SHP77 (cell line): ENCODE measurements at regions not wholly inside any gene's neighbourhood (a gene's known extent, or its start where the extent isn't known, plus 50 kb on each side); places are given as distances from the start of the nearest gene placed in this dataset.
"Not testable (repeated sequence)": the region's sequence is repeated elsewhere in the genome, so short reads cannot be mapped to it uniquely, and the experiment has no call there.

Experiments
- DNase-seq, 2 experiments: peaks; one replicate each; lab custom pipeline; 2025; lab: John Stamatoyannopoulos, UW

DNA sequence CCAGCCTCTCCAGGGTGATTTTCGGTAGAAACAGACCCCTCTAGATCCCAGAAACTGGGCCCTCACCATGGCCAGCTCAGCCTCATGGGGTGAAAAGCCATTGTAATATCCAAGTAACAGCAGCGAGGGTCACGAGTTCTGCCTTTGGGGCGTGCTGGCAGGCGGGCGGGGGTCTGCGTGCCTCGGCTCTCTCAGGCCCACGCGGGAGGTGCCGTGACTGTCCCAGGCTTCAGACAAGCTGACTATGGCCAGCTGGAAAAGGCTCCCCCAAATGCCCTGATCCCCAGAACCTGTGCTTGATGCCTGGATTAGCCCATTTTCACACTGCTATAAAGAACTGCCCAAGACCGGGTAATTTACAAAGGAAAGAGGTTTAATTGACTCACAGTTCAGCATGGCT, 160.2 kb downstream of the LAT start:
- not testable (repeated sequence) for DNase-seq

DNA sequence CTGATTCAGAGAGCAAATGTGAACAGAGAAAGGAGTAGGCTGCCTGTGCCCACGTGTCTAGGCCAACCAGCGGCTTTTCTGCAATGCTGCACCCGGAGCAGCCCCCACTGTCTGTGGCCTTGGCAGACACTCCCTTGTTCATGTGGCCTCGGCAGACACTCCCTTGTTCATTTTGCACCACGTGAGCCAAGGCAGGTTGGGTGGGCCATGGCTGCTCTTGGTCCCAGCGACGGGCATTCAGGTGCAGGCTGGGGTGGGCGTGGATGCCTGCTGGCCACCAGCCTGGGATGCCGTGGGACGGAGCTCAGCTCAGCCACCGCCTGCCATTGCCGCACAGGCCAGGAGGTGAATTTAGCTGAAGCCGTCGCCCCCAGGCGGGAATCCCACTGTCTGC, 159.8 kb downstream of the LAT start:
- DNase-seq: not testable (repeated sequence)

DNA sequence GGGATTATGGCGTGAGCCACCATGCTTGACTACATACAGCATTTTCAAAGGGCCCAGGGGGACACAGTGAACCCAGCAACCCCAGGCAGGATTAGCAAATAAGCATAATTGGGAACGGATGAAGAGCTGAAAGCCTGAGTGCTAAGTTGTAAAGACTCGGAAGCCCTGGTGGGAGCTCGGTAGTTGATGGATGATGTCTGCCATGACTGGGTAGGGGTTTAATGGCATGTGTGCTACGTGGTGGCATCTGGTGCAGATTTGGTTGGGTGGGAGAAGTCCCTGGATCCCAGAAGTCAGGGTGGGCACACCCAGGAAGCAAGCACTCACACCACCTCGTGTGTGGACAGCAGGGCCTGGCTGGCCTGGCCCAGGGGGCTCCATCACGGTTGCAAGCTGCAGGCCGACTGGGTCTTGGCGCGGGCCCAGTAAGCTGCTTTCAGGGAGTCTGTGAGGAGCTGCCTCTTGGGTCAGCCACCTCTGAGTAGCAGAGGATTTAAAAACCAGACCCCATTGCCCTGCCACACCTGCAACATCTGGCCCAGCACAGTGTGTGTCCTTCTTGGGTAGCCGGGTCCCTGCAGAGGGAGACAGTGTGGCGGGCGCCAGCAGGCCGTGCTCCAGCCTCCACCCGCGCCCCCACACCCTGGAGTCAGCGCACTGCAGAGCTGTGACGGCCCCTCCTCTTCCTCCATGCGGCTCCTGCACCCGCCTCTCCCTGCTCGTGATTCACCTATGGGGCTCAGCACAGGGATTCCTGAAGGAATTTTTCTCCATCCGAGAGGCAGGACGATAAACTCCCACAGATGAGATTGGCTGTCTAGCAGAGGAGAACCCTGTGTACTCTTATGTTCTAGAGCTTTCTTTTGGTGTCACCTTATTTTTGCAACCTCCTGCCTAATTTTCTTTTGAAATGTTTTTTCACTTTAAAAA, 159.2 kb downstream of the LAT start:
- not testable (repeated sequence) for DNase-seq

- DNase-seq: not testable (repeated sequence)
Measured at GRCh38 chr16:29142506-29142905, 157.7 kb downstream of the LAT start.

DNA sequence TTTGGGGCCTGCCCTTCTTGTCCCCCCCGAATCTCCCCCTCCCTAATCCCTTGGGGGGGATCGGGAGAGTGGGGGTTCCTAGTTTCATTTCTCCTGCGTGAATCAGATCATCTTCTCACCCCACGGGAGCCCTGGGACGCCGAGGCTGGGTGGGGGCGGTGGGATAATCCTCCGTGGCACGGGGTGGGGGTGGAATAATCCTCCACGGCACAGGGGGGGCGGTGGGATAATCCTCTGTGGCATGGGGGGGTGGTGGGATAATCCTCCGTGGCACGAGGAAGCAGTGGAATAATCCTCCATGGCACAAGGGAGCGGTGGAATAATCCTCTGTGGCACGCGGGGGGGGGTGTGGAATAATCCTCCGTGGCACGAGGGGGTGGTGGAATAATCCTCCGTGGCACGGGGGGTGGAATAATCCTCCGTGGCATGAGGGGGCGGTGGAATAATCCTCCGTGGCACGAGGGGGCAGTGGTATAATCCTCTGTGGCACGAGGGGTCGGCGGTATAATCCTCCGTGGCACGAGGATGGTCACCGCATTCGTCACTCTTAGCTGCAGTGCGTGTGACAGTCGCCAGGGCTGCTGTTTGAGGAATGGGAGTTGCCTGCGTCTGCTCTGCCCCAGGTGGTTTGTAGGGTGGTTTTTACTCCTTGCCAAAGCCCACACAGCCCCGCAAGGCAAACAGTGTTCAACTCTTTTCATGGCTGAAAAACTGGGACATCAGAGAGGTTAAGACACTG, 156.9 kb downstream of the LAT start:
- DNase-seq: peak in 1 of 2 experiments; percentile 16

- not testable (repeated sequence) for DNase-seq
Measured at GRCh38 chr16:29141121-29141520, 156.3 kb downstream of the LAT start.

- not testable (repeated sequence) for DNase-seq
Measured at GRCh38 chr16:29139901-29140855, 155.3 kb downstream of the LAT start.

GRCh38 chr16:29139261-29139802, 154.5 kb downstream of the LAT start:
- DNase-seq: no peak

- DNase-seq: not testable (repeated sequence)
Measured at GRCh38 chr16:29138698-29139097, 153.8 kb downstream of the LAT start.

DNA sequence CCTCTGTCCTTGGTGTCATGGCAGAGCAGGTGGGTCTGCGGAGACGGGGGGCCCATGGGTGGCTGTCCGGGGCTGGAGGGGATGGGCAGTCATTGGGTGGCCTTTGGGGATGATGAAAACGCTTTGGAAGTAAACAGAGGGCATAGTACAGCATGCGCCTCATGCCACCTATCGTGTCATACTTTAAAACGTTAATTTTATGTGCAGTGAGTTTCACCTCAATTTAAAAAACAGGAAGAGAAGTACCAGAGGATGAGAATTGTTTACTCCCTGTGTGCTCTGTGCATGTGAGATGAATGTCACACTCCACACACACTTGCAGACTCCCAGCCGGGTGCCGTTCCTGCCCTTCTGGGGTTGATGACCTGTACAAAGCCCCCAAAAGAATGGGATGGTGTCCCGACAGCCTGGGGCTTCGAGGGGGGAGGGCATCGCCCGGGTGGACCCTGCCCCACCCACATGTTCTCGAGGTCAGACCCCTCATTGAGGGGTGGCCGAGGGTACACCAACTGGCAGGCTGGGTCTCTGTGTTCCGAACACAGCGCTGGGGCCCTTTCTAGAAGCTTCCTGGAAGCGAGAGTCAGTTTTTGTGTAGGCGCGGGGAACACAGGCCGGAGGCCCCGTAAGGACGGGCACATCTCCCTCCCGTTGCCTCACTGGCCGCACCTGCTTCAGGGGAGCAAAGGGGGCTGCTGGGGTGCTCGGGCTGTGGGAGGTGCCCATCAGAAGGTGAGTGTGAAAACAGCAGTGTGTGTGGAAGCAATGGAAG, 153.2 kb downstream of the LAT start:
- DNase-seq: not testable (repeated sequence)

- DNase-seq: not testable (repeated sequence)
Measured at GRCh38 chr16:29137461-29137860, 152.6 kb downstream of the LAT start.

GRCh38 chr16:29136916-29137315, 152.1 kb downstream of the LAT start:
- not testable (repeated sequence) for DNase-seq

DNA sequence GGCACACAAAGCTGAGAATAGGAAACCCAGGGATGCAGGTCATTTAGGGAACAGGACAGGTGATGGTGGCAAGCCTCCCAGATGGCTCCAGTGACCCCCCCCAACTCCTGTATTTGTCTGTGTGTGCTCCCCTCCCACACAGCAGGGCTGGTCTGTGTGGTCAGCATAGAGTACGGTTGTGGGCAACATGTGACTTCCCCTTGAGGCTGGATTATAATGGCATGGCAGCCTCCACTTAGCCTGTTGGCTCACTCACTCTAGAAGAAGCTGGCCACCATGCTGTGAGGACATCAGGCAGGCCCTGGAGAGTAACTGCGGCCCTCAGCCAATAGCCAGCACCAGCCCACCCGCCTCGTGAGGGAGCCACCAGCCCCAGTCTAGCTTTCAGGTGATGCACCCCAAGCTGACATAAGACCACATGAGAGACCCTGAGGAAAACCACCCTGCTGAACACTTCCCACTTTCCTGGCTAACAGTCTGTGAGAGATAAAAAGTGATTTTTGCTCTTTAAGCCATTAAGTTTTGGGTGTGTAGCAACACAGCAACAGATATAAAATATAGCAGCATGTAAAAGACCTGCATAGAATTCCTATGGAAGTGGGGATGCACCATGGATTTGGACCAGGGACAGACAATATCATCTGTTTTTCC, 151.3 kb downstream of the LAT start:
- DNase-seq: not testable (repeated sequence)

GRCh38 chr16:29135098-29135497, 150.2 kb downstream of the LAT start:
- DNase-seq: not testable (repeated sequence)

DNA sequence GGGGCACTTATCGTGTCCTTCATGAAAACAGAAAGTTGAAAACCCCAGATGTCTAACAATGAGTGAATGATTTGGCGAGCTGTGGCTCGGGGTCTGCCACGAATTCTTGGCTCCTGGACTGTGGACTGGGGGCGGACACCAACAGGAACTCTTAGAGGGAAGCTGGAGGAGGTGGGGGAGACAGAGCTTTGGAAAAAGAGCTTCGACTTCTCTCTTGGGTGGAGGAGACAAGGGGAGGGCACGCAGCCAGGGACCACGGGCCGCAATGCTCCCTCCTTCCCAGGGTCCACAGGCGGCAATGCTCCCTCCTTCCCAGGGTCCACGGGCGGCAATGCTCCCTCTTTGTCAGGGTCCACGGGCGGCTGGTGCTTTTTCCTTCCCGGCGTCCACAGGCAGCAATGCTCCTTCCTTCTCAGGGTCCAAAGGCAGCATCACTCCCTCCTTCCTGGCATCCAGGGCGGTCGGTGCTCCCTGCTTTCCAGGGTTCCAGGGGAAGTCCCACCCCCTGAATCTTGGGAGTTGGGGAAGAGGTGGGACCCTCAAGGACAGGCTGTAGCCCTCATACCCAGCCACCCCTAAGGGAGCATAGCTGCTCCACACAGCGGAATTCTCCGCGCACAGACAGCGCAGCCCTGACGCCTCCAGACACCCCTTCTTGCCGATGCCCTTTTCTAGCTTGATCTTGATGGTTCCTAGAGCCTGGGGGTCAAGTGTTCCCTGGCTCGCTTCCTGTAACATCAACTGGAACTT, 149.0 kb downstream of the LAT start:
- not testable (repeated sequence) for DNase-seq

GRCh38 chr16:29132869-29133268, 148.0 kb downstream of the LAT start:
- not testable (repeated sequence) for DNase-seq

DNA sequence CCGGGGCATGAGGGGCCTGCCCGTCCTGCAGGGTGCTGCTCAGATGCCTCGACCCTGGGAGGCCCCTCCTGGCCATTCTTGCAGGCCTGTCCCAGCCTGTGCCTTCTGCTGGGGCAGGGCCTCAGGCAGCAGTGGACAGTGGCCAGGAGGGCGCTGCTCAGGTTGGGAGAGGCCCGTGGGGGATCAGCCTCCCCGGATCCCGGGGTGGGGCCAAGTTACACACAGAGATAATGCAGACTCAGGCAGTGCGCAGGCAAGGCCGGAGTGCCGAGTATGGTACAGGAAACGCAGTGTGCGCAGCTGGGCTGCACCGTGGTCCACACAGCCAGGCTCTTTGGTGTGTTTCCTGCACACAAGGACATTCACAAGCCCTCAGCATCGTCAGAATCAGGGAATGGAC, 147.6 kb downstream of the LAT start:
- not testable (repeated sequence) for DNase-seq

- not testable (repeated sequence) for DNase-seq
Measured at GRCh38 chr16:29130901-29131851, 146.3 kb downstream of the LAT start.
